ENCODE measurements at regions not wholly inside any gene's neighbourhood (a gene's known extent, or its start where the extent isn't known, plus 50 kb on each side); places are given as distances from the start of the nearest gene placed in this dataset.

DNA sequence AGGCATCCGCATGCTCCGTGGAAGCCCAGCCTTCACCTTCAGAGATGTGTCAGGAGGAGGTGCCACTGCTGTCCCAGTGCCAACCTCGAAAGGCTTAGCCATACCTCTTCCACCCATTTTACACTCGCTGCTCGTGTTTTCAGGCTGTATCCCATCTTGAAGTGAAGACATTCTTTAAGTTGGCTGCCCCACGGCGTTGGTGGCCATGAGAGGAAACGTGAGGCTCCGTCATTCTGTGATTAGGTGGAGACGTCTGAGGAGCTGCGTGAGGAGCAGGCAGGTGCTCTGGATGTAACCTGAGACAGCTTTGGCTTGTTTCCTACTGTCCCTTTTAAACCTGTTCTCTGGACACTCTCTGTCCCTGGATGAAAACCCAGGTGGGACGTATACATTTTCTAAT lies 159.9 kb upstream of the RNF32 start:
- no peaks in the 10 kb centered on the region for H3K4me1 ChIP-seq

DNA sequence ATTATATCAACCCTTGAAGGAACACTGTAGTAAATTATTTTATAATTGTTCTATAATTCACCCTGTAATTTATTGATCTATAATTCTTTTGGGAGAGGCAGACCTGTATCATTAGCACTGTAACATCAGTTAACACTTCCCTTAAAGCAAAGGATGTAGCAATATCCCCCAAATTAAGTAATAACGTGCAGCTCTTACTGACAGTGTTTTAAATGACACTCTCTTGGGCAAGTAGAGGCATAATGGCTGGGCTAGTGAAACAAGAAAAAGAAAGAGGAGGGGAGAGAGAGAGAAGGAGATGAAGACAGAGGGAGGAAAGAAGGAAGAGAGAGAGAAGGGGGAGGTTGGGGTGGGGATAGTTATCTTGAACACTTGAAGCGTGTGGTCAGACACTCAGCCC lies 161.0 kb upstream of the RNF32 start:
- TF ChIP-seq POLR2A (IDR thresholded peaks at IDR 0.05) (no peak), POLR2AphosphoS5 (IDR thresholded peaks at IDR 0.05) (no peak)
- TF ChIP-seq, protein P1, sequence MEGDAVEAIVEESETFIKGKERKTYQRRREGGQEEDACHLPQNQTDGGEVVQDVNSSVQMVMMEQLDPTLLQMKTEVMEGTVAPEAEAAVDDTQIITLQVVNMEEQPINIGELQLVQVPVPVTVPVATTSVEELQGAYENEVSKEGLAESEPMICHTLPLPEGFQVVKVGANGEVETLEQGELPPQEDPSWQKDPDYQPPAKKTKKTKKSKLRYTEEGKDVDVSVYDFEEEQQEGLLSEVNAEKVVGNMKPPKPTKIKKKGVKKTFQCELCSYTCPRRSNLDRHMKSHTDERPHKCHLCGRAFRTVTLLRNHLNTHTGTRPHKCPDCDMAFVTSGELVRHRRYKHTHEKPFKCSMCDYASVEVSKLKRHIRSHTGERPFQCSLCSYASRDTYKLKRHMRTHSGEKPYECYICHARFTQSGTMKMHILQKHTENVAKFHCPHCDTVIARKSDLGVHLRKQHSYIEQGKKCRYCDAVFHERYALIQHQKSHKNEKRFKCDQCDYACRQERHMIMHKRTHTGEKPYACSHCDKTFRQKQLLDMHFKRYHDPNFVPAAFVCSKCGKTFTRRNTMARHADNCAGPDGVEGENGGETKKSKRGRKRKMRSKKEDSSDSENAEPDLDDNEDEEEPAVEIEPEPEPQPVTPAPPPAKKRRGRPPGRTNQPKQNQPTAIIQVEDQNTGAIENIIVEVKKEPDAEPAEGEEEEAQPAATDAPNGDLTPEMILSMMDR (IDR thresholded peaks at IDR 0.05): no peak
- Histone ChIP-seq H3K27me3 (no peaks in the 10 kb centered on the region), H3K27ac (no peak overlapping the region), H3K4me1 (no peaks in the 10 kb centered on the region), H3K9me3 (no peaks in the 10 kb centered on the region), H3K36me3 (no peaks in the 10 kb centered on the region), H3K4me3 (no peak overlapping the region)
- no peak for DNase-seq (ENCODE audit: low spot score in 2 of 2)
- intact Hi-C loops (cut with DNase I; ENCODE audit: low total_unique reads): no loop called here

More for the DNA sequence above, 159.9 kb upstream of the RNF32 start:
- DNase-seq (ENCODE audit: low spot score in 2 of 2): no peak
- Histone ChIP-seq H3K36me3 (no peaks in the 10 kb centered on the region), H3K9me3 (no peaks in the 10 kb centered on the region), H3K4me3 (no peak overlapping the region), H3K27ac (no peak overlapping the region), H3K27me3 (no peaks in the 10 kb centered on the region)
- TF ChIP-seq POLR2AphosphoS5 (IDR thresholded peaks at IDR 0.05): no peak
- TF ChIP-seq POLR2A (IDR thresholded peaks at IDR 0.05): no peak
- TF ChIP-seq, protein P1 (IDR thresholded peaks at IDR 0.05): no peak
- intact Hi-C loops (cut with DNase I; ENCODE audit: low total_unique reads): no loop called here

DNA sequence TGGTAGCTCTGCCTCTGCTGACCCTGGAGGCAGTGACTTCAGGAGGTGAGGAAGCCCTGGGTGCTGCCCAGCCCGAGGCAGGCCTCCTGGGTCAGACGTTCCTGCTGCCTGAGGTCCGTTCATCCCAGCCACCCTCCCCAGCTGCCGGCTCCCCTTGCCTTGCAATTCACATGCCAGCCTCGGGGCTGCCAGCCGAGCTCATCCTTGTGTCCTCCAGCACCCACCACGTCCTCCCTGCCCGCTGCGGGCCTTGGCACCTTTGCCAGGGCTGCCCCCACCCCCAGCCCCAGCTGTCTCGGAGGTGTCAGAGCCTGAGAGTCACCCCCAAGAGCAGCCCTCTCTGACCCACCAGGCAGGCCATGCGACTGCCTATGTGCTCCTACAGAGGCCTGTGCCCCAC lies 162.1 kb upstream of the RNF32 start:
- no peak for DNase-seq (ENCODE audit: low spot score in 2 of 2)

DNA sequence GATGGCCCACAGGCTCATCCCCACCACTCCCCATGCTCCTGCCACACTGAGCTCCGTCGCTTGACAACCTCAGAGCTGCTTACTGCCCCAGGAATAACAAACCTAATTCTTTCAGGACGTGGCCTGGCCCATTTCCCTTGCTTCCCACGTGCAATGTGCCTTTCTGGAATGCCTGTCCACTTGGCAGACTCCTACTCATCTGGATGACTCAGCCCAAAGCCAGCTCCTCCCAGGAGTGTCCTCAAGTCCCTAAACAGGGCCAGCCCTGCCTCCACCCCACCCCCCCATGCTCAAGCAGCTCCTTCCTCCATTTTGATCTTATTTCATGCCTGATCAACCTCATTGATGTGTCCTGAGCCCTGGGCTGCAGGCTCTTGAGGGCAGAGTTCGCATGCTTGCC lies 164.9 kb upstream of the RNF32 start:
- no peaks in the 10 kb centered on the region for H3K4me1 ChIP-seq
- no peaks in the 10 kb centered on the region for H3K36me3 ChIP-seq
- DNase-seq (ENCODE audit: low spot score in 2 of 2): peak in 1 of 2 donors; percentile 64
- H3K27me3 ChIP-seq: no peaks in the 10 kb centered on the region
- H3K9me3 ChIP-seq: no peaks in the 10 kb centered on the region
- H3K27ac ChIP-seq: no peak overlapping the region
- H3K4me3 ChIP-seq: no peak overlapping the region
- TF ChIP-seq, protein P1 (IDR thresholded peaks at IDR 0.05): no peak
- no peak for TF ChIP-seq POLR2A (IDR thresholded peaks at IDR 0.05)
- no peak for TF ChIP-seq POLR2AphosphoS5 (IDR thresholded peaks at IDR 0.05)
- intact Hi-C loops (cut with DNase I; ENCODE audit: low total_unique reads): no loop called here

More for the DNA sequence above, 162.1 kb upstream of the RNF32 start:
- Histone ChIP-seq H3K9me3 (no peaks in the 10 kb centered on the region), H3K27ac (no peak overlapping the region), H3K27me3 (no peaks in the 10 kb centered on the region), H3K4me3 (no peak overlapping the region), H3K4me1 (no peaks in the 10 kb centered on the region), H3K36me3 (no peaks in the 10 kb centered on the region)
- no peak for TF ChIP-seq POLR2A (IDR thresholded peaks at IDR 0.05)
- intact Hi-C loops (cut with DNase I; ENCODE audit: low total_unique reads): no loop called here

DNA sequence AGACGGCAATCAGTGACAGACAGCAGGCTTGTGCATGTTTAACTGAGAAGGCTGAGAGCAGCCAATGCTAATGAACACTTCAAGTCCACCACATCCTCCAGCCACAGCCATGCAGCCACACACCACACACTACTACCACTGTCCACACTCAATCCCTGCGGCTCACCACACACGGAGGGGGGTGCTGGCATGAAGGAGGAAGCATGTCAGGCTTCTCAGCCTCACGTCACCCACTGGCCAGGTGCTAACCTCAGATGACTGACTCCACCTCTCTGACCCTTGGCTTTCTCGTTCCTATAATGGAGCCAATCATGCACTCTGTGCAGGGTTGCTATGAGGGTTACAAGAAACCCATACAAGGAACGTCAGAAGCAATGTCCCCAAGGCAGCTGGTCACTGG lies 165.4 kb upstream of the RNF32 start:
- no peak overlapping the region for H3K27ac ChIP-seq
- intact Hi-C loops (cut with DNase I; ENCODE audit: low total_unique reads): no loop called here
- H3K9me3 ChIP-seq: no peaks in the 10 kb centered on the region

More for the DNA sequence above, 165.4 kb upstream of the RNF32 start:
- H3K4me3 ChIP-seq: no peak overlapping the region
- no peak for DNase-seq (ENCODE audit: low spot score in 2 of 2)
- TF ChIP-seq POLR2A (IDR thresholded peaks at IDR 0.05) (no peak), POLR2AphosphoS5 (IDR thresholded peaks at IDR 0.05) (no peak)
- TF ChIP-seq, protein P1 (IDR thresholded peaks at IDR 0.05): no peak
- no peaks in the 10 kb centered on the region for H3K4me1 ChIP-seq
- no peaks in the 10 kb centered on the region for H3K36me3 ChIP-seq
- no peaks in the 10 kb centered on the region for H3K27me3 ChIP-seq

Measured in breast epithelium (tissue), 4 donors.